ENCODE measurements at regions not wholly inside any gene's neighbourhood (a gene's known extent, or its start where the extent isn't known, plus 50 kb on each side); places are given as distances from the start of the nearest gene placed in this dataset.
A peak's percentile ranks its signal among the peaks of the same experiment; 100 is the strongest.

DNA sequence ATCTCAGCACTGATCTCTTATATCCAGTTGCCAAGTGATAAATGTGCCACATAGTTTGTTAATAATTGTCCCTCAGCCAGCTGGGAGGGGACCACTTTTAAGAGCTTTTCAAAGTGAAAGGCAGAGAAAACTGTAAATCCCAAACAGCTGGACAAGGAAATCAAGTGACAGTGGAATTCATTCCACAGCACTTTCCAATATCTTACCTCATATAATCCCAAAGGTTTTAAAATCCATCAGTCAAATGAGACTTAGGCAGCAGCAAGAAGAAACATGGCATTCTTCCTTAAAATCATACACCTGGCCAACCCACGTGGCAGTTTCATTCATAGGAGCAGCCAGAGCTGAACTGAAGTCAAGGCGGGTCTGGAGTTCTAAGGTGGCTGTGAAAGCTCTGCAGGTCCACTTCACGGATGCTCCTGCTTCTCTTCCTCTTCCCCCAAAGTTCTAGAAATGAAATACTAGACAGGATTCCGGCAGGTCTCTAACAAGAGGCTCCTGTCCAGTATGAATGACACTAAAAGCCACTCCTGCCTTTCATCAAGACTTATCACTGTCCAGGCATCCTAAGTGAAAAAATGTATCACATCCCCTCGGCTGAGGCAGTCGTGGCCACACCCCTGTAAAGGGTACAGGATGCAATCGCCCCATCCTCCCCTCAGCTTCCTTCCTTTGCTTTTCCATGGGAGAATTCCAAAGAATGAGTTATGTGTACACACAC is 190.4 kb upstream of the STK17B start:
- no peak for DNase-seq (ENCODE audit: low read depth)

DNA sequence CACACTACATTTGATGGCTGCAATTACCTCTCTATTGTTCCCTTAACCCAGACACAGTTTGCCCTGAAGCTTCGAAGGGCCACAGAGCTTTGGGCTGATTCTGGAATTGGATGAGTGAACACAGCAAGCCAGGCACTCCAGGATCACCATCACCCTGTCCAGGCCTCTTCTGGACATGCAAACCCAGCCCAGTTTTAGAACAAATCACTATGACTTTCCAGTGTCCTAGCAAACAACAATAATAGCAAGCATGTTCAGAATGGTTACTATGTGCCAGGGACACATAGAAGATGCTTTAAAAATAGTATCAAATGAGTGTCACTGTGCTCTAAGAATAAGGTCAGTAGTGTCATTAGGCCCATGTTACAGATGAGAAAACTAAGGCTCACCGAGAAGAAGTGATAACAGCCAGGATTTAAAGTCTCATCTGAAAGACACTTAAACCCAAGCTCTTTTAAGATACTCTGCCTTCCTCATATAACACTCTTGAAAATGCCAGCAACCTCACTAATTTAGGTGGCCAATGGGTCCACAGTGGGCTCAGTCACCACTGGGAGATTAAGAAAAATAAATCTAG is 191.7 kb upstream of the STK17B start:
- no peak for DNase-seq (ENCODE audit: low read depth)

DNA sequence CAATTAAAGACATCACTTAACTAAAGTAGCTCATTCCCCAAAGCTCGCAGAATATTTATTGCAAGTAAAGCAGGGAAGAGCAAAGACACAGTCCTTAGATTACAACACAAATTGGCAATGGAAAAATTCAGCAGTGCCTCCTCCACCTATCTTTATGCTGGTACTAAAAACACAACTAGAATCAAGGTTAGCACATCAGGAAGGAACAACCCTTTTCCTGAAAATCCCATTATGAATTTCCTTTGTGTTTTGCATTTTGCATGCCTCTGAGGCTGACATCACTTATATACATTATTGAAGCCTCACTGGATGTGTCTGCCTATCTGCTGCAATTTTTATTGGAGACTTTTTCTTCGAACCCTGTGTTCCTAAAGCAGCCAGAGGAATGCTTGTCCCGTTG is 193.8 kb upstream of the STK17B start:
- DNase-seq (ENCODE audit: low read depth): no peak

DNA sequence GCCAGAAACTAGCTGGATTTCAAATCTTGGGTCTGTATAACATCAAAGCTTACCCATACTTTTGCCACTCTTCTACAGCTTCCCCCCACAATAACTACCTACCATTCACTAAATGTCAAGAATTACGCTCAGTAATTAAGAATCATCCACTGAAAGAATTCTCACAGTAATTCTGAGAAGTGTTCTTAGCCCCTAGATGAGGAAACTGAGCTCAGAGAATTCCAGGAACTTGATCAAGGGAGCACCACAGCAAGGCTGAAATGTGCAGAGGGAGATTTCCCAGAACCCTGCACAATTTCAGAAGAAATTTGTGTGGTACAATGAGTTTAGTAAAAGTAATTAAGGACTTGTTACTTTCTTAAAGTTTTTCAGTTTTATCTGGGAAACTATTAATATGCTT is 194.5 kb upstream of the STK17B start:
- no peak for DNase-seq (ENCODE audit: low read depth)

DNA sequence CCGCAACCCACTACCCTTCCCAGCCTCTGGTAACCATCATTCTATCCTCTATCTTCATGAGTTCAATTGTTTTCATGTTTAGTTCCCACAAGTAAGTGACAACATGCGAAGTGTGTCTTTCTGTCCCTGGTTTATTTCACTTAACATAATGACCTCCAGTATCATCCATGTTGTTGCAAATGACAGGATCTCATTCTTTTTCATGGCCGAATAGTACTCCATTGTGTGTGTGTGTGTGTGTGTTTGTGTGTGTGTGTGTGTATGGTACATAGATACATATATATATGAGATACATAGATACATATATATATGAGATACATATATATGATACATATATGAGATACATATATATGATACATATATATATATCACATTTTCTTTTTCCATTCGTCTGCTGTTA is 196.3 kb upstream of the STK17B start:
- DNase-seq (ENCODE audit: low read depth): no peak

DNA sequence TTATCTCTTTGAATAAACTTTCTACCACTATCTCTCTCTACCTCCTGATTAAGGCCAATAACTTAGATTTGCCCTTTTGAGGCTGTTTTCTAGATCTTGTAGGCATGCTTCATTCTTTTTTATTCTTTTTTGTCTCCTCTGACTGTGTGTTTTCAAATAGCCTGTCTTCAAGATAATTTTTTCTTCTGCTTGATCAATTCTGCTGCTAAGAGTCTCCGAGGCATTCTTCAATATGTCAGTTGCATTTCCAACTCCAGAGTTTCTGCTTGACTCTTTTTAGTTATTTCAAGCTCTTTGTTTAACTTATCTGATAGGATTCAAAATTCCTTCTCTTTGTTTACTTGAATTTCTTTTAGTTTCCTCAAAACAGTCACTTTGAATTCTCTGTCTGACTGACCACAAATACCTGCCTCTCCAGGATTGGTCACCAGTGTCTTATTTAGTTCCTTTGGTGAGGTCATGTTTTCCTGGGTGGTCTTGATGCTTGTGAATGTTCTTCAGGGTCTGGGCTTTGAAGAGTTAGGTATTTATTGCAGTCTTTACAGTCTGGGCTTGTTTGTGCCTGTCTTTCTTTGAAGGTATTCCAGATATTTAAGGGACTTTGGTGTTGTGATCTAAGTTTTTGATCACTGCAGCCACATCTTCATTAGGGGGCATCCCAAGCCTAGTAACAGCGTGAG is 197.3 kb upstream of the STK17B start:
- DNase-seq (ENCODE audit: low read depth): no peak

DNA sequence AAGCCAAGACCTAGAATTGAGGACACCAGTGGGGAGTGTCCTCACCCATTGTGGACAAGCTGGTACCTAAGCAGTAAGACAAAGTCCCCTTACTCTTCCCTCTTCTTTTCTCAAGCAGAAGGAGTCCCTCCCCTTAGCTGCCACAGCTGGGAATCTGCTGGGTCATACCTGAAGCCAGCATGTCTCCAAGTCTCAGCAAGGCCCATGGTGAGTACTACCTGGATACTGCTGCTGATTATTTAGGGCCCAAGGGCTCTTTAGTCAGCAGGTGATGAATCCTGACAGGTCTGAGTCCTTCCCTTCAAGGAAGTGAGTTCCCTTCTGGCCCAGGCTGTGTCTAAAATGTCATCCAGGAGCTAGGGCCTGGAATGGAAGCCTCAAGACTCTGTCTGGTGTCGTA is 198.6 kb upstream of the STK17B start:
- DNase-seq (ENCODE audit: low read depth): no peak

DNA sequence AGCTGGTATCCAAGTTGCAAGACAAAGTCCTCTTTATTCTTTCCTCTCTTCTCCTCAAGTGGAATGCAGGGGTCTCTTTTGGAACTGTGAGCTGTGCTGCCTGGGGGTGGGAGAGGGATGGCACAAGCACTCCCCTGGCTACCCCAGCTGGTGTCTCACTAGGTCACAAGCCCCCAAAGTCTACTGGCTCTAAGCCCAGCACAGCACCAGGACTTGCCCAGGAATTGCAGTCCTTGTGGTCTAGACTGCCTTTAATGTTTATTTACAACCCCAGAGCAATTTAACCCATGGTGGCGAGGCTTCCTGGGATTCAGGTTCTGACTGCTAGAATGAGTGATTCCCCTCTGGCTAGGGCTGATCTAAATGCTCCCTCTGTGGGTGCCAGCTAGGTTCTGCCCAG is 199.0 kb upstream of the STK17B start:
- DNase-seq (ENCODE audit: low read depth): no peak

DNA sequence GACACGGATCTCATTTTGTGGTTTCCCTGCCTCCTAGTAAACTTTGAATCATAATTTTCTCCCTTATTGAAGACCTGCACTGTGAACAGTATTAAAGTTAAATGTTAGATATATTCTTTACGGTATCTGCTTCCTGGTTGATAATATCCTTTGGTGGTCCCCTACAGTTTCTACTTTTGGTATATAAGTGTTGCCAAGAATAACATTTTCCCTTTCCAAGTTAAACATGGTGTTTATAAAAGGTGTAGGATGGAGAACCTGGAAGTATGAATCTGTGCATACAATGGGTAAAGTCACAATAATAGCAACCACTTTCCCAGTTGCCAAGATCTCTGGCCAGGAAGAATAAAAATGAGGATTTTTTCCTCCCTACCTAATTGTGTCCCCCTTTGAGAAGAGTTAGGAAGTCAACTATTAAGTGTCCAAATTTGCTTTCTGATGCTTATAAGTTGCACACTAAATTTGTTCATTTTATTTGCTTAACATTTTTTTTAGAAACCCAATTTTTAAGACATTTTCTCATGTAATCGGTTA is 201.0 kb upstream of the STK17B start:
- no peak for DNase-seq (ENCODE audit: low read depth)

DNA sequence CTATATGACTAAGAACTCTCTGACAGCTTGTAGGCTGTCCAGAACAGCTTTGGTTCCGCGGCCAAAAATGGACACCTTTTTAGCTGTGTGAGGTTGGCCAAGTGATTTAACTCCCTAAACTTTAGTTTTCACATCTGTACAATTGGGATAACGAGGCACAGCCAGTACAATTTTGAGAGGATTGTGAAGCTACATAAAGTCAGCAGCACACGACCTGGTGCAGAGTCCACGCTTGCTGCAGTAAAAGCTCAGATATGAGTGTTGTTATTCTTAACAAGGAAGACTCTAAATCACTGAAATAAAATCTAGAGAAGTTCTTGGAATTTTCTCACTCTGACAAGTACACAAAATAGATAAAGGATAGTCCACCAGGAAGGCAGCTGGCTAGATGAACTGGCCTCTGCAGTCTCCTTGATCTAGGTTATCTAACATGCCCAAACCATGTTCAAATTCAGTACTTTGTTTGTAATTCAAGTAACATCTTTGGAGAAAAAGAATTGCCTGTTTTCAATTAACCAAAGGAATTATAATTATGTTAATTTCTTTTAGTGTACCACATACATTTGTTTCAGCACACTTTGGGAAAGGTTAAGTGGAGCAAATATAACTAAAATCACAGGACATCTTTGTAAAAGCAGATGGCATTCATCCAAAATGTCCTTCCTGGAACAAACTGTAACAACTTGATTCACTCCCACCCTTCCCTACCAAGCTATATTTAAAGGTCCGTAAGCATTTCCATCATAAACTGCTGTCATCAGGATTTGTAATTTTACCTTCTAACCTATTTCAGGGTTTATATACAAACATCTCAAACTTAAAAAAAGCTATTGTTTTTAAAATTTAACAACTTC is 201.7 kb upstream of the STK17B start:
- no peak for DNase-seq (ENCODE audit: low read depth)

DNA sequence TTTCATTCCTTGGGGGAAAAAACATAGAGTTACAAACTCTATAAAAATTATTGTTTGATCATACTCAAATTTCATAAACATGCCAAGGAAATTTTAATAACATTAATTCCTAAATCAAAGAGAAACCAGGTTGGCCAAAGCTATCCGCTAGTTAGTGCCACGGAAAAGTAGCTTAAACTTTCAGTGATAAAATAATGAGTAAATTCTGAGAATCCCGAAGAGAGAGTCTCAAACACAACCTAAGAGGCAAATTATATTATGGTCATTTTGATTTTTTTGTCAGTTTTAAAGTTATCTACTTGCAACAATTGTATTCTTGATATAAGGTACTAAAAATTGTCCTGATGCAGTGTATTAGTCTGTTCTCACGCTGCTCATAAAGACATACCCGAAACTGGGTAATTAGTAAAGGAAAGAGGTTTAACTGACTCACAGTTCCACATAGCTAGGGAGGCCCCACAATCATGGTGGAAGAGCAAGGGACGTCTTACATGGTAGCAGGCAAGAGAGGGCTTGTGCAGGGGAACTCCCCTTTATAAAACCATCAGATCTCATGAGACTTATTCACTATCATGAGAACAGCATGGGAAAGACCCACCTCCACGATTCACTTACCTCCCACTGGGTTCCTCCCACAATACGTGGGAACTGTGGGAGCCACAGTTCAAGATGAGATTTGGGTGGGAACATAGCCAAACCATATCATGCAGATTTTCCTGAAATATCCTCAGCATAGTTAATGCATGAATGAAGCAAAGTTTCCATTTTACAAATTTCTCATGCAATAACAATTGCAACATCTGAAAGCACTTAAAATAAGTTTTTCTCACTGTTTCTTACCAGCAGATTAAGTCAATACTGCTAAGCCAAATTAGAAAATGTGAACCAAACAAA is 205.9 kb upstream of the STK17B start:
- DNase-seq (ENCODE audit: low read depth): peak; percentile 25

DNA sequence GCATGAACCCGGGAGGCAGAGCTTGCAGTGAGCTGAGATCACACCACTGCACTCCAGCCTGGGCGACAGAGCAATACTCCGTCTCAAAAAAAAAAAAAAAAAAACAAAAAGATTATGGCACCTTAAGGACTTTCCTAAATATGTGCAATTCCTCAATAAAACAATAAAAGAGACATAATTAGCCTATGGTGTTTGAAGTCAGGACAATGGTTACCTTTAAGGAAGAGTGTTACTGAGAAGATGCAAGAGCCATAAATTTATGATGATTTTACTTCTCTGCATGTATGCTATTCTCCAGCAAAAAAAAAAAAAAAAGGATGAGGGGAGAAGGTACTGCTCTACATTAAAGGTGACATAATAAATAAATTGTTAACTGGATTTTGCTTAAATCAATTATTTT is 208.2 kb upstream of the STK17B start:
- no peak for DNase-seq (ENCODE audit: low read depth)

DNA sequence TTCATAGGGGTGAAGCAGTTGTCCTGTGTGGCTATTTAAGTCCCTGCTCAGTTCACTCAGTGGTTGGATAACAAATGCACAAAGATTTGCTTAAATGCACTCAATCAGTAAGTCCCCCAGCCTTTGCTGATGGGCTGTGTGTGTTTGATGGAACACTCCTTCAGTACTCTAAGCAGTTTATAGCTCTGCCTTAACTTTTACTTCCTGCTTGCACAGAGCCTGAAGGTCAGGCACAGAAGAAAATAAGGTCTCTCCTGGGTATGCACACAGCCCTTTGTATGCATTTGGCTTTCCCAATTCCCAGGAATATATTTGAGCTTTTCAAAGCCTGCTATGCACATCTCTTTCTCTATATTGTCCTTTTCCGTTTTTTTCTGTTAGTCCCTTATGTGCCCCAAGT is 208.7 kb upstream of the STK17B start:
- no peak for DNase-seq (ENCODE audit: low read depth)

DNA sequence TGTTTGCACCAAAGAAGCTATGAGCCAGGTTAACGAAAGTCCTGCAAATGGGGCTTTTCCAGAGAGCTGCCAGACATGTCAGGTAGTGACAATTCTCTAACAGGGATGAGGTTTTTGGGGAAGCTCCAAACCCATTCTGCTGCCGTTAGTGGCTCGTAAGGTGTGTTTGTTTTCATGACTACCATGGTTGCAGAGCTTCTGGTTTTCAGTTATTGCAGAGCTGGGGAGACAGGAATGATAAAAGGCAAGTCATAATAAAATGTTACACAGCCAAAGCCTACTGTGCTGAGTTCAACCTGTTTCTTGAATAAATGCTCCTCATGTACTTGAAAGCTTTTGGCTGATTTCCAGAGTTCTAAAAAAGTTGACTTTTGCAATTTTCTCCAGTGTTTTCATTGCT is 209.2 kb upstream of the STK17B start:
- DNase-seq (ENCODE audit: low read depth): no peak

DNA sequence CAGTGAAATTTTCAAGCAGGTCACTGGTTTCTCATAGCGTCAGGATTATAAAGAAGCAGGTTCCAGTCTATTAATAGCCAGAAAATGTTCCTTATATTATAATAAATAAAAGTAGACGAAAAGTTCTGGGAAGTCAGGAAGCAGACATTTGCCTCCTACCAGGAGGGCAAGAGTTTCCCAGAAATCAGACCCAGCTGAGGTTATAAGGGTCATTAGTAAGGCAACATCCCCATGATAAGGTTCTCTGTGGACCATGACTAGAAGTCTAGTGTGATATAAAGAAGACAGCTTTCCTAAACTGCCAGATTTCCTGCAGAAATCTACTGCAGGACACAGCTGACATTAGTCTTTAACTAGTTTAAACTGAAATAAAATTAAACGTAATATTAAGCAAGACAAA is 210.1 kb upstream of the STK17B start:
- DNase-seq (ENCODE audit: low read depth): no peak

DNA sequence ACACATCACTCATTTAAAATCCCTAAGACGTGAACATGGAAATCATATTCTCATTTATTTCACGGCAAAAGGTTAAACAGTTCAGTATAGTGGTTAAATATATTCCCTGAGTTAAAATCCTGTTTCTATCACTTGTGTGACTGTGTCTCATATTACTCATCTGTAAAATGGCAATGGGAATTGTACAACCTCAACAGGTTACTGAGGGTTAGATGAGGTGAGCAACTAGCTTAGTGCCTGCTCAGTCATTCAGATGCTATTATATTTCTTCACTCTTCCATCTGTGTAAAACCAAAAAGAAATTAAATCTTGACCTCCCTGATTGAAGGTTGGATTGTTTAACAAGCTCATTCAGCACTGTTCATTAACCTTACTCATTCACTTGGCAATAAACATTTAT is 212.4 kb upstream of the STK17B start:
- DNase-seq (ENCODE audit: low read depth): no peak

DNA sequence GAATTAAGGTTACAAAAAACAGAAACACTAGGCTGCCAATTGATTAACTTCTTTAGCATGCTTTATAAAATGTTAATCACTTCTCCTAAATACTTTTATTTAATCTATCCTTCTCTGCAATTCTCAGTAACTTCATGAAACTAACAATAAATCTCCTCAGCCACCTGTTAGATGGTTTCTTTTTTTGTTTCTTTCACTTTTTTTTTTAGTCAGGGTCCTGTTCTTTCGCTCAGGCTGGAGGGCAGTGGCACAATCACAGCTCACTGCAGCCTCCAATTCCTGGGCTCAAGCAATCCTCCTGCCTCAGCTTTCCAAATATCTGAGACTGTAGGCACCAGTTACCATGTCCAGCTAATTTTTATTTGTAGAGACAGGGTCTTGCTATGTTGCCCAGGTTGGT is 213.4 kb upstream of the STK17B start:
- DNase-seq (ENCODE audit: low read depth): no peak

DNA sequence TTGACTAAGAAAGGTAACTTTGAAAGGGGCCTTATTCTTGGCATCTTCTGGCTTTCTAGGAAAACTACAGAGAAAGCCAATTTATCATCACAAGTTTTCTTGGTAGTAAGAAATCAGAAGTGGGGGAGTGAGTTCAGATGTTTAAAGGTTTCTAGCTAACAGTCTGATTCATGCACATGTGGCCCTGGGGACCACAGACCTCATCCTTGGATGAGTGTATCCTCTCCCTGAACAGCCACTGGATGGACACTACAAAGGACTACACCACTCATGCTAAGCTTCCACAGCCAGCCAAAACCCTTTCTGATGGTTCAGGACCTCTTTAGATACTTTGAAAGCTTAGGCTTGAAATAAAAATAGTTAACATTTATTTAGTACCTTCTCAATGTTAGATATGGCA is 218.3 kb upstream of the STK17B start:
- DNase-seq (ENCODE audit: low read depth): peak; percentile 46

DNA sequence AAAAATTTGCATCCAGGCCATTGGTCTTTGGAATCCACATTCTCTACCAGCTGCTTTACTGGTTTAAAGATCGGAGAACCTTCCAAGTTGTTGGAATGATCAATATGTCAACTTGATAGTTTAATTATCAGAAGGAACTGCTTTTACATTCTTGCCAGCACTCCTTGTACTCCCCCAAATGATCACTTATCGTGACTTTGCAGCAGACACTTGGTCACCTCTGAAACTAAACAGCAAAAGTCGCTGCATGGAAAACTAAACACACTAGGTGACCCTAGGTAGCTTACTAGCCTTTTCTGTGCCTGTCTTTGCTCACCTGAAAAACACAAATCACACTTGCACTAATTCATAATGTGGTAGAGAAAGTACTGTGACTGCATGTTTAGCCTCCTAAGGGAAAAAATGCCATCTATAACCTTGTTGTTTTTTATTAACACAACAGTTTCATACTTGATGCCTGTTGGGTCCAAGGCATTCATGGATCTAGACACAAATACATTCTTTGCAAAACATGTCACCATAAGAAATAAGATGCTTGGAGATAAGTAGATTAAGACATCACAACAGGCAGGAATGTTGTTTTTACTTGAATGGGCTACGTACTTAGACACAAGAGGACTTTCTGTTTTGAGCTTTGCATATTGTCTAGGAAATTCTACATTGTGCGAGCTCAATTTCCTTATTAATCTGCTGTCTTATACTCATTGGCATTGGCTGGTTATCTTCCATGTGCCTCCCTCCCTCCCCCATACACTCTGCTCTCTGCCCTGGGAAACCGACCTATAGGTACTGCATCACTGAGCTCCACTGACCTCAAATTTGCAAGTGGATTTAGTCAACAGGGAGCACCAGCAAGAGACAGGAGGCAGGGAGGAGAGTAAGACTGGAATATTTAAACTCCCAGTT is 219.1 kb upstream of the STK17B start:
- no peak for DNase-seq (ENCODE audit: low read depth)

DNA sequence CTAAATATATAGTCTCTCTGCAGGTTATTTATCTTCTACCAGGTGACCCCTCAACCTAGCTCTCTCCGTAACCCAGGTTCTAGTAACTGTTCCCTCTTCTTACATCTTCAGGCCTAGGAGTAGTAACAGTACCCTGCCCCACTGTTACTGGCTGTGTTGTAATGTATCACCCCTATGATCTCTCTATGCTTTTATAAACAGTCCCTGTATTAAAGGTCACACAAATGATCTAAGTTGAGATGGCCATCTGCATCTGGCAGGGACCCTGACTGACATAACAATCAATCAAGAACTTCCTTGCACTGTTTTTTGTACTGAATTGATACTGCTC is 219.7 kb upstream of the STK17B start:
- no peak for DNase-seq (ENCODE audit: low read depth)

DNA sequence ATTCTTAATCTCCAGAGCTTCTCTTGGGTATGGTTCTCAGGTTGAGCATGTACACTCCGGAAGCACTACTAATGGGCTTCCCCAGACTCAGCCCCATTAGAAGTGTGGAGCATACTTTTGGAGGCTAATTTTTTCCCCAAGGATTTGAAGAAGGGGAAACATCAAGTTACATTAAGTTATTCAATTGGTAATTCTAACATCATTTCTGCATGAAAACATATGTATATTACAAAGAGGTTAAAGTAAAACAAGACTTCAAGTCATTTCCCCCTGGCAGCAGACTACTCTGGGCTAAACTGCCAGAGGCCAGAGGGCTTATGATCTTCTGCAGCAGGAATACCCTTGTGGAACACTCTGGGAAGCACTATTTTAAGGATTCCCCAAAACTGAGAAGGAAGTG is 227.7 kb upstream of the STK17B start:
- no peak for DNase-seq (ENCODE audit: low read depth)

All from stromal cell of bone marrow (primary cell).